ENCODE measurements at regions not wholly inside any gene's neighbourhood (a gene's known extent, or its start where the extent isn't known, plus 50 kb on each side); places are given as distances from the start of the nearest gene placed in this dataset.
"Not testable (repeated sequence)": the region's sequence is repeated elsewhere in the genome, so short reads cannot be mapped to it uniquely, and the experiment has no call there.

DNA sequence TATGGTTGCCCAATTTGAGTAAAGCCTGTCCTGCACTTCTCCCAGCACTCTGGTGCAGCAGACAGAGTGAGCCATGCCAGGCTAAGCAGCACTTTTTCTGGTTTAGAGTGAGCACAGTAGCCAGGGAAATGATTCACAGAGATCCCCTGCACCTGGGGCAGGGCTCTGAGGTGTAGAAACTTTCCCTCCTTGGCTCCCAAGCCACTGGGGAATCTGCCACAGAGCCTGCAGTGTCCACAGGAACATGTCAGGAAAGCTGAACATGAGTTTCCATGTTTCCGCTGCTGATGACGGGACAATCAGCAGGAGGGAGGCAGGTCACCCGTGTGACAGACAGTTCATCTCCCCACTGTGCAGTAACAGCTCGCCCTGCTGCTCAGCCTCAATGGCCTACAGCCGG, 429.9 kb upstream of the B3GAT1 start:
- no peak for DNase-seq

- no peak for DNase-seq
Observed at GRCh38 chr11:134841411-134841810, 429.4 kb upstream of the B3GAT1 start.

- DNase-seq = no peak
Observed at GRCh38 chr11:134840945-134841344, 428.9 kb upstream of the B3GAT1 start.

DNA sequence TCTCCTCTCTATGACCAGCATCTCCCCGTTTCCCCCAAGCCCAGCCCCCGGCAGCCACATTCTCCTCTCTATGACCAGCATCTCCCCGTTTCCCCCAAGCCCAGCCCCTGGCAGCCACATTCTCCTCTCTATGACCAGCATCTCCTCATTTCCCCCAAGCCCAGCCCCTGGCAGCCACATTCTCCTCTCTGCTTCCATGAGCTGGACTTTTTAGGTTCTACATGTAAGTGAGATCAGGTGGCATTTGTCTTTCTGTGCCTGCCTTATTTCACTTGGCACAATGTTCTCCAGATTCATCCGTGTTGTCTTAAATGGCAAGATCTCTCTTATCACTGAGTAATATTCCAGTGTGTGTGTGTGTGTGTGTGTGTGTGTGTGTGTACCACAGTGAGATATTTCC, 428.1 kb upstream of the B3GAT1 start:
- DNase-seq = not testable (repeated sequence)

DNA sequence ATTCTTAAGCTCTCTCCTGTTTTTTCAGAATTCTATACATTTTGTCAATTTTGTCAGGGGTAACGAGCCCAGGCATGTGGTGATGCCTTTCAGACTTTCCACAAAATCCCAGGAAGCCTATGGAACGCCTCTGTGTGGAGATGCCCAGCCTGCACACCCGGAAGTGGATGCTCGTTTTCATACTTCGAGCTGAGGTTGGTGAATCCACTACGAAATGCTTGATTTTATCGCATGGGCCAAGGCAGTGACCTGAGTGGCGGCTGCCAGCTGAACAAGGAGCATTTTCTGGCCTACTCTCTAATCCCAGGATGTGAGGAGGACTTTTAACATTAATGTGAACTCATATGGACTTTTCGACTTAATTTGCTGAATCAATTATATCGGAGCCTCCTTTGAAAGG, 426.7 kb upstream of the B3GAT1 start:
- no peak for DNase-seq

GRCh38 chr11:134837887-134838232, 425.8 kb upstream of the B3GAT1 start:
- DNase-seq = no peak

- no peak for DNase-seq
Observed at GRCh38 chr11:134837166-134837886, 425.3 kb upstream of the B3GAT1 start.

- no peak for DNase-seq
Observed at GRCh38 chr11:134836561-134836960, 424.5 kb upstream of the B3GAT1 start.

- no peak for DNase-seq
Observed at GRCh38 chr11:134835561-134835960, 423.5 kb upstream of the B3GAT1 start.

DNA sequence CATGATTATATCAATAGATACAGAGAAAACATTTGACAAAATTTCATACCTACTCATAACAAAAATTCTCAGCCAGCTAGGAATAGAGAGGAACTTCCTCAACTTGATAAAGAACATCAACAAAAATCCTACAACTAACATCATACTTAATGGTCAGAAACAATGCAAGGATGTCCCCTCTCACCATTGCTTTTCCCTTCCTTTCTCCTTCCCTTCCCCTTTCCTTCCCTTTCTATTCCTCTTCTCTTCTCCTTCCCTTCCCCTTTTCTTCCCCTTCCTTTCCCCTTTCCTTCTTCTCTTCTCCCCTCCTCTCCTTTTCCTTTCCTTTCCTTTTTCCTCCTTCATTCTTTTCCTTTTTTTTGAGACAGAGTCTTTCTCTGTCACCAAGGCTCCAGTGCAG, 418.3 kb upstream of the B3GAT1 start:
- DNase-seq = no peak

- DNase-seq = no peak
Observed at GRCh38 chr11:134823970-134824369, 411.9 kb upstream of the B3GAT1 start.

- no peak for DNase-seq
Observed at GRCh38 chr11:134822897-134823296, 410.9 kb upstream of the B3GAT1 start.

DNA sequence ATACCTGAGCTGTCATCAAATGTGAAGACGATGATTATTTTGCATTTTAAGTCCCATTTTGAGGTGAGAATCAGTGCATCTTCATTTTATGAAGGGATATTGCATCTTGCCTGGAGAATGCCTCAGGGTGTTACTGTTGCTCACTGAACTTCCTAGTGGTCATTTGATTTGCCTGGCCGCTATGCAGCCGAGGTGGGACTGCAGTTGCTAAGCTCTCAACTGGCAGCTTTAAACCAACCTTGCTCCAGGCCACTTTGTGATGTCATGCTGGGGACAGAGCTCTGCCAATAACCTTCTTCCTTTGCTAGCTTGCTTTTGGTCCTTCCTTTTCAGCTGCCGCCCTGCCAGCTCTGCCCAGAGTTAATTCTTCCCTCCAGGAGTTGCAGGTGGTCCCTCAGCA, 409.4 kb upstream of the B3GAT1 start:
- DNase-seq = no peak

- DNase-seq = no peak
Observed at GRCh38 chr11:134819041-134819440, 407.0 kb upstream of the B3GAT1 start.

DNA sequence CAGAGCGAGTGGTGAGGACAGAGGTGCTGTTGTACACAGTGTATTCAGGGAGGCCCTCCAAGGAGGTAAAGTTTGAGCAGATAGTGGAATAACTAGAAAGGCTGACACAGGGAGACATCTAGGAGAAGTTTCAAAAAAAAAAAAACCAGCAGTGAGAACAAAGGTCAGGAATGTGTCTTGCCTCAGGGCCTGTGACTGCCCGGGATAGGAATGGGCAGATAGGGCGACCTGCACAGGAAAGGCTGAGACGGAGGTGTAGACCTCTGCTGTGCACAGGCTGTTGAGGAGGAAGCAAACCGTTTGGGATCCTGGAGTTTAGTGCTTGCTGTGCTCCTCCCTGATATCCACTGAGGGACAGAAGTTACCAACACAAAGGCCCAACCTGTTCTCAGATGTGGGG, 406.5 kb upstream of the B3GAT1 start:
- no peak for DNase-seq

DNA sequence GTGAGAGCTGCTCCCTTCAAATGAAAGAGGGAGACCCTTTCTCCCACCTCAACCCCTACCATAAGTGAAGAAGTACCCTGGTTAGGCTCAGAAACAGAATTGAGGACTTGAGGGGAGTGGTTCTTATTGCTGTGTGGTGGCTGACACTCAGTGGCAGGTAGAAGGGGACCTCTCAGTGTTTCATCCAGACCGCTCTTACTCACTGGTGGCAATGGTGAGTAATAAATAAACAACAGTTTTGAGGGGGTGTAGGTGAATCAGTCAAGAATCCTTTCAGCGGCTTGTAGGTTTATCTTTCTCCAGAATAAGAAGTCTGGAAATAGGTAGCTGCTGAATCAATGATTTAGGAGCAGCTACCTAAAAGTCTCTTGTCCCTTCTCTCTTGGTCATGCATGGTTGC, 403.4 kb upstream of the B3GAT1 start:
- DNase-seq = no peak

- DNase-seq = no peak
Observed at GRCh38 chr11:134807997-134808396, 396.0 kb upstream of the B3GAT1 start.

DNA sequence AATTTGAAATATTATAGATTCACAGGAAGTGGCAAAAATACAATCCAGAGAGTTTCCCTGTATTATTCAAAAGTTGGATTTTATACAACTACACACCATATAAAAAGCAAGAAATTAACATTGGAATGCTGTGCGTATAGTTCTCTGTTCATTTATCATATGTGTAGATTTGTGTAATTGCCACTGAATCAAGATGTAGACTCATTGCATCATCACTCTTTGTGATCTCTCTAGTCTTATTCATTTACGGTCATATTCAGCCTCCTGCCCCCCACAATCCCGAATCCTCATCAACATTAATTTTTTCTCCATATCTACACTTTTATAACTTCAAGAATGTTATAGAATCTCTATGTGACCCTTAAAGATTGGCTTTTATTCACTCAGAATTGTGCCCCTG, 390.6 kb upstream of the B3GAT1 start:
- DNase-seq = no peak

DNA sequence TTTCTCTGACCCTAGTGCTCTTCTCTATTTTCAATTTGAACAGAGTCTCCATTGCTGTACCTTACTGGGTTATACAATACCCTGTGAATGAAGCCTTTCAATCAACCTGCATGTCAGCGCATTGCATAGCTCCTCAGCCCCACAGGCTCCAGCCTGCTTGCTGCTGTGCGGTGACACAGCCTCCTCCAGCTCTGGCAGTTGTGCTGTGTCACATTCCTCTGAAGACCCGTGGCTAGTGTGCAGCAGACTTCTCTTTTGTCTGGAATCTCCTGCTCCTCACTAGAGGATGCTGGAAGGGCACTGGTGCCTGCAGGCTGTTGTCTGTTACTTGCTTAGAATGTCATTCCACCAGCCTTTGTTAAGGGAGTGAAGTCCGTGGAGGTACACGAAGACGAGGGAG, 390.1 kb upstream of the B3GAT1 start:
- DNase-seq = no peak

DNA sequence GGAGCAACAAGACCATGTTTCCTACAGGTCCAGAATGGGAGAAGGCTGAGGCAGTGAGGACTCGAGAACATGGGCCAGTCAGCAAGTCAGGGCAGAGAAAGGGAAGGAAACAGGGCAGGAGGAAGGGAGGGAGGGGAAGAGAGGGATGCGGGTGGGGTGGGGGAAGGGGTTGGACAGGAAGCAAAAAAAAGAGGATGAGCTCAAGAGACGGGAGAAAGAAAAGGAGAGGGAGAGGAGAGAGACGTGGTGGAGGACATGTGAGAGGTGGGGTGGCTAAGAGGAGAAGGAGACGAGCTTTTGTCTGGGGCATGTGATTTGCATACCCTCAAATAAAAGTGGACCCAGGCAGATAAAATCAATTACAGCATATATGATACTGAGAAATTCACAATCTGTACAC, 389.5 kb upstream of the B3GAT1 start:
- no peak for DNase-seq

GRCh38 chr11:134800826-134801225, 388.8 kb upstream of the B3GAT1 start:
- DNase-seq = no peak

GRCh38 chr11:134800130-134800529, 388.1 kb upstream of the B3GAT1 start:
- DNase-seq = no peak

GRCh38 chr11:134799386-134799785, 387.3 kb upstream of the B3GAT1 start:
- DNase-seq = no peak

DNA sequence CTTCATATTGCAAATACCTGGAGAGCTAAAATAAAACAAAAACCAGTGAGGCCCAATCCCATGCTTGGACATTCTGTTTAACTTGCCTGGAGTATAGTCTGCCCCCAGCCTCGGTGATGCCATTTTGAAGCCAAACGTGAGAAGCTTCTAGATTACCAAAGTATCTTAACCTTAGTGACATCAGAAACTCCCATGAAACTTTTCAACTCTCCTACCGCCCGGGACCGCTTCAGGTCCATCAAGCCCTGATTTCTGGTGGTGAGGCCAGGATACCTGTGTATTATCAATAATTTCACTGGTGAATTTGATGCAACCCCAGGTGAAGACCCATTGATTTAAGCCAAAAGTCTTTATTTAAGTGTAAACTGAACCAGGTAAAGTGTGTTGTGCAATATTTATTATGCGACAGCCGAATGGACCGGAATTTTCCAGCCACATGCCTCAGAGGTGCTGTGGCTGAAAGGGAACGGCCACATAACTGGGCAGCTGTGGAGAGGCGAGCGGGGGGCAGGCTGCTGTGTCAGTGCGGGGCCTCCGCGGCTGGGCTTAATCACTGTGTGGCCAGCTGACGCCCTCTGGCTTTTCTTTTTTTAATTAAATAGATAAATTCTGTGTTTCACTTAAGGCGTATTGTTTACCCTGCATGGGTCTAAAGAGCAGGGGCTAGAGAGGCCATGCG, 385.5 kb upstream of the B3GAT1 start:
- no peak for DNase-seq

DNA sequence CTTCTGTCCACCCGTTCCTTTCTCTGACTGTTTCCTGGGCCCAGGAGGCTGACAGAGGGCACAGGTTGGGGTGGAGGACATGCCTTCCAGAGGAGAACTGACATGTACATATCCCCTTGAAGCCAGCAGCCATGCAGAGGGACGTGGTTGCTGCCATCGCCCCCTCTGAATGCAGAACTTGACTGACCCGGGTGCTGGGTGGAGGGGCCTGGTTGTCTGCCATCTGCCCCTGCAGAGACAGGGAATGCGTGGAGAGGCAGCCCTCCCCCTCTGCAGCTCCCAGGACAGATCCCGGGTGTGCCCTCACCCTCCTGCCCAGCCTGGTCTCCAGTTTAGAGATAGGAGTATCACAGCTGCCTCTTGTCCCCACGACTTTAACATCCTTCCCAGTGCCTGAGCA, 383.0 kb upstream of the B3GAT1 start:
- no peak for DNase-seq
